ENCODE measurements at regions not wholly inside any gene's neighbourhood (a gene's known extent, or its start where the extent isn't known, plus 50 kb on each side); places are given as distances from the start of the nearest gene placed in this dataset.
"Not testable (repeated sequence)": the region's sequence is repeated elsewhere in the genome, so short reads cannot be mapped to it uniquely, and the experiment has no call there.

GRCh38 chr5:154588833-154589425, 110.9 kb upstream of the HAND1 start:
- not testable (repeated sequence) for H3F3A ChIP-seq (replicated peaks; ENCODE audit: low read depth); H3K79me2 ChIP-seq (replicated peaks; ENCODE audit: insufficient read depth); ATAC-seq; H2AFZ ChIP-seq; DNase-seq (ENCODE audit: low spot score); H3K36me3 Mint-ChIP-seq (ENCODE audit: low read depth); H3K9me2 ChIP-seq (ENCODE audit: insufficient read depth); H3K27ac ChIP-seq (ENCODE audit: low read depth); H3K4me3 ChIP-seq; H3K36me3 ChIP-seq (ENCODE audit: insufficient read depth); H3K4me2 ChIP-seq; H3K27me3 Mint-ChIP-seq (ENCODE audit: insufficient read depth, low read depth, poor library complexity); H3K4me1 Mint-ChIP-seq; H3K9me3 Mint-ChIP-seq; H3K4me3 Mint-ChIP-seq; H3K27me3 ChIP-seq (ENCODE audit: insufficient read depth); H3K4me1 ChIP-seq (ENCODE audit: insufficient read depth); H3K27ac Mint-ChIP-seq; H4K20me1 ChIP-seq (replicated peaks; ENCODE audit: insufficient read depth)

GRCh38 chr5:154588091-154588774, 110.2 kb upstream of the HAND1 start:
- Mint-ChIP-seq H3K36me3 (ENCODE audit: low read depth) (no peaks in the 10 kb centered on the region), H3K4me1 (no peaks in the 10 kb centered on the region), H3K27ac (no peak overlapping the region), H3K4me3 (no peak overlapping the region), H3K9me3 (no peaks in the 10 kb centered on the region), H3K27me3 (ENCODE audit: insufficient read depth, low read depth, poor library complexity) (peaks cover 6% of the 10 kb centered on the region)
- Histone ChIP-seq H3F3A (replicated peaks; ENCODE audit: low read depth) (no peaks in the 10 kb centered on the region), H3K79me2 (replicated peaks; ENCODE audit: insufficient read depth) (no peaks in the 10 kb centered on the region), H3K27me3 (ENCODE audit: insufficient read depth) (no peaks in the 10 kb centered on the region), H3K4me1 (ENCODE audit: insufficient read depth) (no peaks in the 10 kb centered on the region), H2AFZ (peak overlapping the region; percentile 32; the same call in 1 of the 2 replicates), H3K4me2 (no peak overlapping the region), H3K4me3 (no peak overlapping the region), H3K9me2 (ENCODE audit: insufficient read depth) (no peaks in the 10 kb centered on the region), H4K20me1 (replicated peaks; ENCODE audit: insufficient read depth) (no peaks in the 10 kb centered on the region; the same call in 1 of the 2 replicates), H3K36me3 (ENCODE audit: insufficient read depth) (no peaks in the 10 kb centered on the region), H3K27ac (ENCODE audit: low read depth) (no peak overlapping the region)
- no peak for DNase-seq (ENCODE audit: low spot score)
- ATAC-seq = no peak
- TF ChIP-seq ETS1 (IDR thresholded peaks at IDR 0.05) (no peak), CTCF (conservative IDR thresholded peaks at IDR 0.05; ENCODE audit: low read depth in 2 of 2) (no peak), REST (IDR thresholded peaks at IDR 0.05; ENCODE audit: unreplicated experiment) (no peak), NANOG (IDR thresholded peaks at IDR 0.05; ENCODE audit: borderline replicate concordance) (no peak), EZH2phosphoT487 (IDR thresholded peaks at IDR 0.05; ENCODE audit: unreplicated experiment) (no peak), EZH2 (IDR thresholded peaks at IDR 0.05; ENCODE audit: low read depth, unreplicated experiment) (no peak), STAT1 (IDR thresholded peaks at IDR 0.05; ENCODE audit: unreplicated experiment) (no peak), ZNF331 (CRISPR knock-in tag; IDR thresholded peaks at IDR 0.05; ENCODE audit: low read depth) (no peak), JUNB (IDR thresholded peaks at IDR 0.05; ENCODE audit: unreplicated experiment) (no peak), CREB1 (CRISPR knock-in tag; IDR thresholded peaks at IDR 0.05; ENCODE audit: low read depth) (no peak)
